Tibial nerve (tissue), 3 donors: ENCODE measurements at regions not wholly inside any gene's neighbourhood (a gene's known extent, or its start where the extent isn't known, plus 50 kb on each side); places are given as distances from the start of the nearest gene placed in this dataset.

ENCODE experiments used
- POLR2A ChIP-seq, 2 donors: fragments of 450-650 bp; IDR thresholded peaks; one replicate each; pipeline ENCODE4 v1.6.1; 2017; ENCODE audit warnings: antibody characterized with exemption in 2 of 2, mild to moderate bottlenecking in 2 of 2, moderate library complexity in 2 of 2
- TF ChIP-seq, protein P1 (sequence below), 5 experiments: fragments of 200-600 bp in 3 of 5; fragments of 450-650 bp in 2 of 5; sonication (generic) in 3 of 5; IDR thresholded peaks; one replicate each; pipeline ENCODE4 v1.5.1; 2016 to 2019; ENCODE audit warnings: antibody characterized with exemption in 5 of 5, mild to moderate bottlenecking in 3 of 5, moderate library complexity in 2 of 5

DNA sequence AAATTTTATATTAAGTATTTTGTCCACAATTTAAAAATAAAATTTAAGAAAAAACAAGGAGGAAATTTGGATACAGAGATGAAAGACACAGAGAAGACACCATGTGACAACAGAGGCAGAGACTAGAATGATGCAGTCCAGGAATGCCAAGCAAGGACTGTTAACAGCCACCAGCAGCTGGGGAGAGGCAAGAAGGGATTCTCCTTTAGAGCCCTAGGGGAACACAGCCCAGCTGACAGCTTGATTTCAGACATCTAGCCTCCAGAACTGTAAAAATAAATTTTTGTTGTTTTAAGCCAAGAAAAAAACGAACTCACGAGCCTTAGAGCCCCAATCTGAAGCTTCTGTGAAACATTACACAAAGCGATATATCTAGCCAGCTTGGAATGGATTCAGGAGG is 198.5 kb downstream of the ZNF648 start:
- TF ChIP-seq, protein P1, sequence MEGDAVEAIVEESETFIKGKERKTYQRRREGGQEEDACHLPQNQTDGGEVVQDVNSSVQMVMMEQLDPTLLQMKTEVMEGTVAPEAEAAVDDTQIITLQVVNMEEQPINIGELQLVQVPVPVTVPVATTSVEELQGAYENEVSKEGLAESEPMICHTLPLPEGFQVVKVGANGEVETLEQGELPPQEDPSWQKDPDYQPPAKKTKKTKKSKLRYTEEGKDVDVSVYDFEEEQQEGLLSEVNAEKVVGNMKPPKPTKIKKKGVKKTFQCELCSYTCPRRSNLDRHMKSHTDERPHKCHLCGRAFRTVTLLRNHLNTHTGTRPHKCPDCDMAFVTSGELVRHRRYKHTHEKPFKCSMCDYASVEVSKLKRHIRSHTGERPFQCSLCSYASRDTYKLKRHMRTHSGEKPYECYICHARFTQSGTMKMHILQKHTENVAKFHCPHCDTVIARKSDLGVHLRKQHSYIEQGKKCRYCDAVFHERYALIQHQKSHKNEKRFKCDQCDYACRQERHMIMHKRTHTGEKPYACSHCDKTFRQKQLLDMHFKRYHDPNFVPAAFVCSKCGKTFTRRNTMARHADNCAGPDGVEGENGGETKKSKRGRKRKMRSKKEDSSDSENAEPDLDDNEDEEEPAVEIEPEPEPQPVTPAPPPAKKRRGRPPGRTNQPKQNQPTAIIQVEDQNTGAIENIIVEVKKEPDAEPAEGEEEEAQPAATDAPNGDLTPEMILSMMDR (IDR thresholded peaks at IDR 0.05) = no peak
- no peak for TF ChIP-seq POLR2A (IDR thresholded peaks at IDR 0.05)
